Activated CD8-positive, alpha-beta memory T cell treated with anti-CD3 and anti-CD28 coated beads for 24 hours (primary cell): ENCODE measurements at regions not wholly inside any gene's neighbourhood (a gene's known extent, or its start where the extent isn't known, plus 50 kb on each side); places are given as distances from the start of the nearest gene placed in this dataset.
"Not testable (repeated sequence)": the region's sequence is repeated elsewhere in the genome, so short reads cannot be mapped to it uniquely, and the experiment has no call there.

Experiments used
- DNase-seq: peaks from one replicate; pipeline ENCODE4 v3.0.0-alpha.2; 2020

GRCh38 chr6:15758631-15759215, 95.9 kb upstream of the DTNBP1 start:
- no peak for DNase-seq

- no peak for DNase-seq
These were observed 92.7 kb upstream of the DTNBP1 start for GRCh38 chr6:15755526-15755925.

- DNase-seq: no peak
These were observed 91.9 kb upstream of the DTNBP1 start for GRCh38 chr6:15754706-15755079.

- DNase-seq: no peak
These were observed 91.3 kb upstream of the DTNBP1 start for GRCh38 chr6:15754035-15754705.

- no peak for DNase-seq
These were observed 90.0 kb upstream of the DTNBP1 start for GRCh38 chr6:15752820-15753219.

- no peak for DNase-seq
These were observed 89.0 kb upstream of the DTNBP1 start for GRCh38 chr6:15751721-15752350.

- no peak for DNase-seq
These were observed 85.5 kb upstream of the DTNBP1 start for GRCh38 chr6:15748341-15748740.

GRCh38 chr6:15747354-15747883, 84.6 kb upstream of the DTNBP1 start:
- no peak for DNase-seq

GRCh38 chr6:15745781-15746180, 83.0 kb upstream of the DTNBP1 start:
- DNase-seq: no peak

- no peak for DNase-seq
These were observed 82.1 kb upstream of the DTNBP1 start for GRCh38 chr6:15744818-15745402.

GRCh38 chr6:15742013-15742412, 79.2 kb upstream of the DTNBP1 start:
- not testable (repeated sequence) for DNase-seq

GRCh38 chr6:15741405-15741804, 78.6 kb upstream of the DTNBP1 start:
- no peak for DNase-seq

GRCh38 chr6:15739867-15740266, 77.0 kb upstream of the DTNBP1 start:
- DNase-seq: no peak

- no peak for DNase-seq
These were observed 76.5 kb upstream of the DTNBP1 start for GRCh38 chr6:15739353-15739752.

GRCh38 chr6:15738195-15738594, 75.4 kb upstream of the DTNBP1 start:
- not testable (repeated sequence) for DNase-seq

GRCh38 chr6:15736297-15736696, 73.5 kb upstream of the DTNBP1 start:
- DNase-seq: no peak

GRCh38 chr6:15735567-15736265, 72.9 kb upstream of the DTNBP1 start:
- no peak for DNase-seq

GRCh38 chr6:15734118-15734897, 71.5 kb upstream of the DTNBP1 start:
- no peak for DNase-seq

GRCh38 chr6:15730922-15731321, 68.1 kb upstream of the DTNBP1 start:
- DNase-seq: no peak

- DNase-seq: no peak
These were observed 67.6 kb upstream of the DTNBP1 start for GRCh38 chr6:15730442-15730841.

- DNase-seq: no peak
These were observed 59.9 kb upstream of the DTNBP1 start for GRCh38 chr6:15722731-15723130.

- no peak for DNase-seq
These were observed 54.1 kb upstream of the DTNBP1 start for GRCh38 chr6:15716889-15717288.
